ENCODE measurements at regions not wholly inside any gene's neighbourhood (a gene's known extent, or its start where the extent isn't known, plus 50 kb on each side); places are given as distances from the start of the nearest gene placed in this dataset.

DNA sequence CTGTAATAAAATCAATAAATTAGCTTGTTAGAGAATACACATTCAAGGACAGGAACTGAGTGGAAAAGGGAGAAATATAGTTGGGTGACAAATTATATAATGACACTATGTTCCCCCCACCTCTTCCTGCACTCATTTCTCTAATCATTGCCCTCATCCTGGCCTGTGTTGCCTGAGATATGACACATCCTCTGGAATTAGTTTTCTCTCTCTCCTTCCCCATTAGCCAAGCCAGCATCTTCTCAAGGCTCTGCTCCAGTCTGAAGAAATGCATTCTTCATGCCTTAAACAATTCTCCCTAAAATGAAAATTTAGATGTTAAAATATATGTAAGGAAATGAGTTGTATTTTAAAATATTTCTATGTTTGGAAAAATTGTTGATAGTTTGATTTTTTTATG, 280.3 kb downstream of the POU4F1 start:
- no peak overlapping the region for H3K4me3 ChIP-seq (ENCODE audit: low read depth, low read length)
- no peak for TF ChIP-seq CTCF (IDR thresholded peaks at IDR 0.05; ENCODE audit: insufficient read depth, low read depth, low read length)
- no peak for DNase-seq (ENCODE audit: low read depth)

DNA sequence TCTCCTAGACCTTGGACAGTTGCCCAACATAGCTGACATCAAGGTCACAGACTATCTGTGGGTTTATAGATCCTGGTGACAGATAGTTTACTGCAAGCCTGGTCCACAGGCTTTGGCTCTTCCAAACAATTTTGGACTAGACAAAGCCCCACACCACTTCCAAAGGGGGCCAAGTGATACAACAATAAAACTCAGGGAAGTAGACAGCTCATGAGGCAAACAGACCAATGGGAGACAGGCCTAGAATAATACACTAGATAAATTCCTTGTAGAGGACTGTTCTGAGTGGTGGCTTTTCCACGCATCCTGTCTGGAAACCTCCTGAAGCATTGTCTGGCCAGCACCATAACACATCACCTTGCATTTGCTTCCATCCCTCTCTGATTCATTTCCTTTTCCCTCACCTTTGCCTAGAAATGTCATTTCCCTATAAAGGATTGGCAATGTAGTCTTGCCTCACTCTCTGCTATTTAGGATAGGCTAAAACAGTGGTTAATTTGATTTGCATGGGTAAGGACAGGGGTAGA, 284.2 kb downstream of the POU4F1 start:
- DNase-seq (ENCODE audit: low read depth) = no peak
- TF ChIP-seq CTCF (IDR thresholded peaks at IDR 0.05; ENCODE audit: insufficient read depth, low read depth, low read length) = no peak
- H3K4me3 ChIP-seq (ENCODE audit: low read depth, low read length) = no peak overlapping the region

GRCh38 chr13:78317030-78317429, 286.3 kb downstream of the POU4F1 start:
- no peak for TF ChIP-seq CTCF (IDR thresholded peaks at IDR 0.05; ENCODE audit: insufficient read depth, low read depth, low read length)
- DNase-seq (ENCODE audit: low read depth) = no peak
- no peak overlapping the region for H3K4me3 ChIP-seq (ENCODE audit: low read depth, low read length)

GRCh38 chr13:78309497-78310180, 293.7 kb downstream of the POU4F1 start:
- no peak for TF ChIP-seq CTCF (IDR thresholded peaks at IDR 0.05; ENCODE audit: insufficient read depth, low read depth, low read length)
- DNase-seq (ENCODE audit: low read depth) = no peak
- H3K4me3 ChIP-seq (ENCODE audit: low read depth, low read length) = no peak overlapping the region

GRCh38 chr13:78306519-78307206, 296.7 kb downstream of the POU4F1 start:
- DNase-seq (ENCODE audit: low read depth) = no peak
- no peak for TF ChIP-seq CTCF (IDR thresholded peaks at IDR 0.05; ENCODE audit: insufficient read depth, low read depth, low read length)

GRCh38 chr13:78305171-78305570, 298.2 kb downstream of the POU4F1 start:
- H3K4me3 ChIP-seq (ENCODE audit: low read depth, low read length) = no peak overlapping the region
- no peak for DNase-seq (ENCODE audit: low read depth)
- no peak for TF ChIP-seq CTCF (IDR thresholded peaks at IDR 0.05; ENCODE audit: insufficient read depth, low read depth, low read length)

More at GRCh38 chr13:78306519-78307206, 296.7 kb downstream of the POU4F1 start:
- H3K4me3 ChIP-seq (ENCODE audit: low read depth, low read length) = no peak overlapping the region

Data from fibroblast of villous mesenchyme (primary cell).